ENCODE measurements at regions not wholly inside any gene's neighbourhood (a gene's known extent, or its start where the extent isn't known, plus 50 kb on each side); places are given as distances from the start of the nearest gene placed in this dataset.

- Histone ChIP-seq H3K4me3 (ENCODE audit: low read depth in 1 of 3, low read length in 3 of 3) (no peak overlapping the region), H3K9me3 (ENCODE audit: control insufficient read depth in 2 of 2, insufficient read depth in 1 of 2, low read depth in 1 of 2, low read length in 1 of 2) (no peaks in the 10 kb centered on the region), H3K4me1 (ENCODE audit: control insufficient read depth in 3 of 3, insufficient read depth in 2 of 3, low read depth in 1 of 3, low read length in 2 of 3) (peaks cover 0 to 5% (median 2%) of the 10 kb centered on the region in 3 donors), H3K36me3 (ENCODE audit: control insufficient read depth in 3 of 3, insufficient read depth in 2 of 3, low read depth in 1 of 3, low read length in 3 of 3) (no peaks in the 10 kb centered on the region), H3K27me3 (ENCODE audit: control insufficient read depth in 3 of 3, insufficient read depth in 3 of 3, low read length in 3 of 3) (no peaks in the 10 kb centered on the region), H3K27ac (ENCODE audit: low read depth in 1 of 3, low read length in 2 of 3) (no peak overlapping the region)
- peak in 1 of 2 donors; percentile 27 for DNase-seq
- FAIRE-seq, result no peak
- WGBS, 3 donors, result 28 to 39% (median 36%) methylated on average over 8 of the region's 8 CpGs
These were observed 94.5 kb upstream of the LIFR start for GRCh38 chr5:38650946-38651345.

- Histone ChIP-seq H3K4me3 (ENCODE audit: low read depth in 1 of 3, low read length in 3 of 3) (no peak overlapping the region), H3K36me3 (ENCODE audit: control insufficient read depth in 3 of 3, insufficient read depth in 2 of 3, low read depth in 1 of 3, low read length in 3 of 3) (no peaks in the 10 kb centered on the region), H3K27me3 (ENCODE audit: control insufficient read depth in 3 of 3, insufficient read depth in 3 of 3, low read length in 3 of 3) (no peaks in the 10 kb centered on the region), H3K27ac (ENCODE audit: low read depth in 1 of 3, low read length in 2 of 3) (no peak overlapping the region), H3K4me1 (ENCODE audit: control insufficient read depth in 3 of 3, insufficient read depth in 2 of 3, low read depth in 1 of 3, low read length in 2 of 3) (peaks cover 0 to 5% (median 2%) of the 10 kb centered on the region in 3 donors), H3K9me3 (ENCODE audit: control insufficient read depth in 2 of 2, insufficient read depth in 1 of 2, low read depth in 1 of 2, low read length in 1 of 2) (no peaks in the 10 kb centered on the region)
- DNase-seq (no peak), FAIRE-seq (no peak)
- WGBS, 3 donors, result 82 to 89% (median 86%) methylated on average over 6 of the region's 6 CpGs
These were observed 95.4 kb upstream of the LIFR start for GRCh38 chr5:38651806-38652205.

- no peak for DNase-seq
- H3K4me3 ChIP-seq (ENCODE audit: low read depth in 1 of 3, low read length in 3 of 3), result no peak overlapping the region
- H3K4me1 ChIP-seq (ENCODE audit: control insufficient read depth in 3 of 3, insufficient read depth in 2 of 3, low read depth in 1 of 3, low read length in 2 of 3), result peaks cover 0 to 5% (median 2%) of the 10 kb centered on the region in 3 donors
- H3K27me3 ChIP-seq (ENCODE audit: control insufficient read depth in 3 of 3, insufficient read depth in 3 of 3, low read length in 3 of 3), result peaks cover 0 to 2% (median 0%) of the 10 kb centered on the region in 3 donors
- 78 to 91% (median 78%) methylated on average over 2 of the region's 2 CpGs for WGBS, 3 donors
- no peaks in the 10 kb centered on the region for H3K36me3 ChIP-seq (ENCODE audit: control insufficient read depth in 3 of 3, insufficient read depth in 2 of 3, low read depth in 1 of 3, low read length in 3 of 3)
- no peak overlapping the region for H3K27ac ChIP-seq (ENCODE audit: low read depth in 1 of 3, low read length in 2 of 3)
- H3K9me3 ChIP-seq (ENCODE audit: control insufficient read depth in 2 of 2, insufficient read depth in 1 of 2, low read depth in 1 of 2, low read length in 1 of 2), result no peaks in the 10 kb centered on the region
- no peak for FAIRE-seq
These were observed 96.9 kb upstream of the LIFR start for GRCh38 chr5:38653389-38653788.

GRCh38 chr5:38655691-38656090, 99.2 kb upstream of the LIFR start:
- Histone ChIP-seq H3K27me3 (ENCODE audit: control insufficient read depth in 3 of 3, insufficient read depth in 3 of 3, low read length in 3 of 3) (peaks cover 0 to 2% (median 0%) of the 10 kb centered on the region in 3 donors), H3K9me3 (ENCODE audit: control insufficient read depth in 2 of 2, insufficient read depth in 1 of 2, low read depth in 1 of 2, low read length in 1 of 2) (no peaks in the 10 kb centered on the region), H3K4me1 (ENCODE audit: control insufficient read depth in 3 of 3, insufficient read depth in 2 of 3, low read depth in 1 of 3, low read length in 2 of 3) (no peaks in the 10 kb centered on the region), H3K4me3 (ENCODE audit: low read depth in 1 of 3, low read length in 3 of 3) (no peak overlapping the region), H3K27ac (ENCODE audit: low read depth in 1 of 3, low read length in 2 of 3) (no peak overlapping the region), H3K36me3 (ENCODE audit: control insufficient read depth in 3 of 3, insufficient read depth in 2 of 3, low read depth in 1 of 3, low read length in 3 of 3) (no peaks in the 10 kb centered on the region)
- DNase-seq, result no peak
- FAIRE-seq, result no peak
- WGBS, 3 donors, result 83 to 93% (median 90%) methylated on average over 6 of the region's 6 CpGs

GRCh38 chr5:38656568-38656967, 100.1 kb upstream of the LIFR start:
- Histone ChIP-seq H3K36me3 (ENCODE audit: control insufficient read depth in 3 of 3, insufficient read depth in 2 of 3, low read depth in 1 of 3, low read length in 3 of 3) (no peaks in the 10 kb centered on the region), H3K4me3 (ENCODE audit: low read depth in 1 of 3, low read length in 3 of 3) (peak overlapping the region in 1 of 3 donors; percentile 2), H3K27me3 (ENCODE audit: control insufficient read depth in 3 of 3, insufficient read depth in 3 of 3, low read length in 3 of 3) (peaks cover 0 to 6% (median 0%) of the 10 kb centered on the region in 3 donors), H3K9me3 (ENCODE audit: control insufficient read depth in 2 of 2, insufficient read depth in 1 of 2, low read depth in 1 of 2, low read length in 1 of 2) (no peaks in the 10 kb centered on the region), H3K4me1 (ENCODE audit: control insufficient read depth in 3 of 3, insufficient read depth in 2 of 3, low read depth in 1 of 3, low read length in 2 of 3) (no peaks in the 10 kb centered on the region), H3K27ac (ENCODE audit: low read depth in 1 of 3, low read length in 2 of 3) (no peak overlapping the region)
- DNase-seq (no peak), FAIRE-seq (no peak)
- WGBS, 3 donors, result 61 to 67% (median 65%) methylated on average over 2 of the region's 2 CpGs

GRCh38 chr5:38657020-38657419, 100.6 kb upstream of the LIFR start:
- DNase-seq, result no peak
- Histone ChIP-seq H3K4me1 (ENCODE audit: control insufficient read depth in 3 of 3, insufficient read depth in 2 of 3, low read depth in 1 of 3, low read length in 2 of 3) (no peaks in the 10 kb centered on the region), H3K27me3 (ENCODE audit: control insufficient read depth in 3 of 3, insufficient read depth in 3 of 3, low read length in 3 of 3) (peaks cover 0 to 6% (median 0%) of the 10 kb centered on the region in 3 donors), H3K9me3 (ENCODE audit: control insufficient read depth in 2 of 2, insufficient read depth in 1 of 2, low read depth in 1 of 2, low read length in 1 of 2) (no peaks in the 10 kb centered on the region), H3K36me3 (ENCODE audit: control insufficient read depth in 3 of 3, insufficient read depth in 2 of 3, low read depth in 1 of 3, low read length in 3 of 3) (no peaks in the 10 kb centered on the region), H3K27ac (ENCODE audit: low read depth in 1 of 3, low read length in 2 of 3) (no peak overlapping the region), H3K4me3 (ENCODE audit: low read depth in 1 of 3, low read length in 3 of 3) (no peak overlapping the region)
- 80 to 96% (median 91%) methylated on average over 2 of the region's 2 CpGs for WGBS, 3 donors
- no peak for FAIRE-seq

GRCh38 chr5:38660194-38660668, 103.8 kb upstream of the LIFR start:
- no peak overlapping the region for H3K27ac ChIP-seq (ENCODE audit: low read depth in 1 of 3, low read length in 2 of 3)
- no peaks in the 10 kb centered on the region for H3K9me3 ChIP-seq (ENCODE audit: control insufficient read depth in 2 of 2, insufficient read depth in 1 of 2, low read depth in 1 of 2, low read length in 1 of 2)
- no peak for FAIRE-seq
- H3K36me3 ChIP-seq (ENCODE audit: control insufficient read depth in 3 of 3, insufficient read depth in 2 of 3, low read depth in 1 of 3, low read length in 3 of 3), result no peaks in the 10 kb centered on the region
- H3K27me3 ChIP-seq (ENCODE audit: control insufficient read depth in 3 of 3, insufficient read depth in 3 of 3, low read length in 3 of 3), result peaks cover 0 to 8% (median 0%) of the 10 kb centered on the region in 3 donors
- WGBS, 3 donors, result 64 to 77% (median 66%) methylated on average over 12 of the region's 12 CpGs
- no peaks in the 10 kb centered on the region for H3K4me1 ChIP-seq (ENCODE audit: control insufficient read depth in 3 of 3, insufficient read depth in 2 of 3, low read depth in 1 of 3, low read length in 2 of 3)
- H3K4me3 ChIP-seq (ENCODE audit: low read depth in 1 of 3, low read length in 3 of 3), result no peak overlapping the region
- DNase-seq, result no peak

GRCh38 chr5:38662090-38662489, 105.6 kb upstream of the LIFR start:
- H3K4me1 ChIP-seq (ENCODE audit: control insufficient read depth in 3 of 3, insufficient read depth in 2 of 3, low read depth in 1 of 3, low read length in 2 of 3), result no peaks in the 10 kb centered on the region
- H3K36me3 ChIP-seq (ENCODE audit: control insufficient read depth in 3 of 3, insufficient read depth in 2 of 3, low read depth in 1 of 3, low read length in 3 of 3), result no peaks in the 10 kb centered on the region
- H3K9me3 ChIP-seq (ENCODE audit: control insufficient read depth in 2 of 2, insufficient read depth in 1 of 2, low read depth in 1 of 2, low read length in 1 of 2), result no peaks in the 10 kb centered on the region
- peaks cover 0 to 16% (median 0%) of the 10 kb centered on the region in 3 donors for H3K27me3 ChIP-seq (ENCODE audit: control insufficient read depth in 3 of 3, insufficient read depth in 3 of 3, low read length in 3 of 3)
- DNase-seq (no peak), FAIRE-seq (no peak)
- H3K27ac ChIP-seq (ENCODE audit: low read depth in 1 of 3, low read length in 2 of 3), result no peak overlapping the region
- 38 to 48% (median 46%) methylated on average over 4 of the region's 4 CpGs for WGBS, 3 donors
- no peak overlapping the region for H3K4me3 ChIP-seq (ENCODE audit: low read depth in 1 of 3, low read length in 3 of 3)

GRCh38 chr5:38663249-38663648, 106.8 kb upstream of the LIFR start:
- Histone ChIP-seq H3K27ac (ENCODE audit: low read depth in 1 of 3, low read length in 2 of 3) (no peak overlapping the region), H3K4me3 (ENCODE audit: low read depth in 1 of 3, low read length in 3 of 3) (no peak overlapping the region), H3K36me3 (ENCODE audit: control insufficient read depth in 3 of 3, insufficient read depth in 2 of 3, low read depth in 1 of 3, low read length in 3 of 3) (no peaks in the 10 kb centered on the region), H3K9me3 (ENCODE audit: control insufficient read depth in 2 of 2, insufficient read depth in 1 of 2, low read depth in 1 of 2, low read length in 1 of 2) (no peaks in the 10 kb centered on the region), H3K4me1 (ENCODE audit: control insufficient read depth in 3 of 3, insufficient read depth in 2 of 3, low read depth in 1 of 3, low read length in 2 of 3) (no peaks in the 10 kb centered on the region), H3K27me3 (ENCODE audit: control insufficient read depth in 3 of 3, insufficient read depth in 3 of 3, low read length in 3 of 3) (peaks cover 0 to 20% (median 0%) of the 10 kb centered on the region in 3 donors)
- 74 to 83% (median 80%) methylated on average over 1 of the region's 1 CpG for WGBS, 3 donors
- DNase-seq (no peak), FAIRE-seq (no peak)
